ENCODE measurements at regions not wholly inside any gene's neighbourhood (a gene's known extent, or its start where the extent isn't known, plus 50 kb on each side); places are given as distances from the start of the nearest gene placed in this dataset.
"Not testable (repeated sequence)": the region's sequence is repeated elsewhere in the genome, so short reads cannot be mapped to it uniquely, and the experiment has no call there.

- DNase-seq = no peak
Measured at GRCh38 chr9:19650312-19650711, 138.5 kb downstream of the SLC24A2 start.

- no peak for DNase-seq
Measured at GRCh38 chr9:19649336-19650041, 139.3 kb downstream of the SLC24A2 start.

GRCh38 chr9:19648672-19649071 is 140.2 kb downstream of the SLC24A2 start:
- DNase-seq = no peak

GRCh38 chr9:19643875-19644274 is 145.0 kb downstream of the SLC24A2 start:
- no peak for DNase-seq

- DNase-seq = peak; percentile 81
Measured at GRCh38 chr9:19642256-19642655, 146.6 kb downstream of the SLC24A2 start.

- DNase-seq = no peak
Measured at GRCh38 chr9:19641046-19641445, 147.8 kb downstream of the SLC24A2 start.

- DNase-seq = no peak
Measured at GRCh38 chr9:19640014-19640413, 148.8 kb downstream of the SLC24A2 start.

GRCh38 chr9:19637084-19637483 is 151.8 kb downstream of the SLC24A2 start:
- DNase-seq = no peak

GRCh38 chr9:19634881-19635280 is 154.0 kb downstream of the SLC24A2 start:
- no peak for DNase-seq

- no peak for DNase-seq
Measured at GRCh38 chr9:19631181-19631580, 157.7 kb downstream of the SLC24A2 start.

GRCh38 chr9:19630760-19631159 is 158.1 kb downstream of the SLC24A2 start:
- DNase-seq = no peak

- DNase-seq = no peak
Measured at GRCh38 chr9:19629488-19629887, 159.3 kb downstream of the SLC24A2 start.

- DNase-seq = not testable (repeated sequence)
Measured at GRCh38 chr9:19625426-19625825, 163.4 kb downstream of the SLC24A2 start.

- no peak for DNase-seq
Measured at GRCh38 chr9:19624519-19624918, 164.3 kb downstream of the SLC24A2 start.

- DNase-seq = no peak
Measured at GRCh38 chr9:19623941-19624340, 164.9 kb downstream of the SLC24A2 start.

- no peak for DNase-seq
Measured at GRCh38 chr9:19620326-19620725, 168.5 kb downstream of the SLC24A2 start.

- no peak for DNase-seq
Measured at GRCh38 chr9:19619221-19619620, 169.6 kb downstream of the SLC24A2 start.

GRCh38 chr9:19618816-19619215 is 170.0 kb downstream of the SLC24A2 start:
- no peak for DNase-seq

- no peak for DNase-seq
Measured at GRCh38 chr9:19615036-19615624, 173.7 kb downstream of the SLC24A2 start.

- DNase-seq = no peak
Measured at GRCh38 chr9:19614294-19614693, 174.5 kb downstream of the SLC24A2 start.

GRCh38 chr9:19600538-19600937 is 188.3 kb downstream of the SLC24A2 start:
- DNase-seq = no peak

- DNase-seq = no peak
Measured at GRCh38 chr9:19598722-19599121, 189.9 kb downstream of the ACER2 start.

- no peak for DNase-seq
Measured at GRCh38 chr9:19597176-19597575, 188.4 kb downstream of the ACER2 start.

GRCh38 chr9:19595003-19595402 is 186.2 kb downstream of the ACER2 start:
- no peak for DNase-seq

- DNase-seq = no peak
Measured at GRCh38 chr9:19587678-19588077, 178.9 kb downstream of the ACER2 start.
